HepG2 (cell line): ENCODE measurements at regions not wholly inside any gene's neighbourhood (a gene's known extent, or its start where the extent isn't known, plus 50 kb on each side); places are given as distances from the start of the nearest gene placed in this dataset.

ENCODE experiments used
- ATAC-seq: fragments of 200-7000 bp; cut with Tn5 transposase; 3 replicates; pipeline ENCODE4 v1.9.1; 2020; ENCODE audit warnings: mild to moderate bottlenecking, moderate library complexity
- BruUV-seq: library from RNA; stranded (reverse); fragments of 400-500 nt; replicated peaks from 2 replicates; lab custom pipeline; 2021; lab: Mats Ljungman, UMichigan
- CTCF ChIA-PET: fragments of 300-600 bp; formaldehyde crosslinking; extraction: SDS; loops from one replicate; lab custom pipeline; 2021; ENCODE audit warnings: low total read pairs, inconsistent platforms, low intra/inter-chr PET ratio; lab: Yijun Ruan, JAX
- POLR2A ChIA-PET: fragments of 350-600 bp; sonication (Branson Sonifier 250); formaldehyde crosslinking; loops from one replicate; lab custom pipeline; 2020; ENCODE audit warnings: antibody characterized with exemption, inconsistent platforms; lab: Yijun Ruan, JAX
- DNase-seq: peaks from one replicate; pipeline ENCODE4 v3.0.0-alpha.2; 2015; ENCODE audit warnings: low spot score
- FAIRE-seq: peaks from 3 replicates; lab custom pipeline; 2011; peaks lifted over from hg19 to GRCh38; lab: Jason Lieb, UNC
- H2AFZ ChIP-seq: one replicate; pipeline ENCODE4 v1.6.1; 2011; ENCODE audit warnings: low read length, inconsistent platforms
- H3K27ac ChIP-seq: fragments of 300-600 bp; 3 replicates; pipeline ENCODE4 v1.8.0; 2011; ENCODE audit warnings: mixed run types, mild to moderate bottlenecking, mixed read lengths, low read length, inconsistent platforms; ENCODE audit not compliant: insufficient read depth; ENCODE audit errors: extremely low read length
- H3K27me3 ChIP-seq, 2 experiments: fragments of 200-600 bp in 1 of 2; 2 replicates in 1 of 2; 3 replicates in 1 of 2; pipeline versions ENCODE4 v1.6.0 to v1.8.0; 2011; ENCODE audit warnings: low read length in 2 of 2, mild to moderate bottlenecking in 2 of 2, moderate library complexity in 2 of 2, inconsistent platforms in 1 of 2; ENCODE audit not compliant: insufficient read depth in 2 of 2, control insufficient read depth in 1 of 2
- H3K36me3 ChIP-seq, 2 experiments: fragments of 200-600 bp in 1 of 2; replicated peaks in 1 of 2; 2 replicates in 1 of 2; 3 replicates in 1 of 2; pipeline versions ENCODE4 v1.5.1 to v1.8.0; 2011; ENCODE audit warnings: low read length in 2 of 2, inconsistent platforms in 1 of 2; ENCODE audit not compliant: insufficient read depth in 2 of 2, control insufficient read depth in 1 of 2
- H3K4me1 ChIP-seq: 2 replicates; pipeline ENCODE4 v1.5.1; 2012; ENCODE audit warnings: low read length, inconsistent platforms; ENCODE audit not compliant: insufficient read depth
- H3K4me2 ChIP-seq: 2 replicates; pipeline ENCODE4 v1.6.0; 2011; ENCODE audit warnings: low read depth, low read length, inconsistent platforms
- H3K4me3 ChIP-seq, 3 experiments: fragments of 200-600 bp in 1 of 3; sonication (generic), shearing (Covaris generic) in 1 of 3; replicated peaks in 1 of 3; 2 replicates each; pipeline ENCODE4 v1.5.1; 2011 to 2016; ENCODE audit warnings: low read length in 3 of 3, inconsistent platforms in 2 of 3, low read depth in 2 of 3, mild to moderate bottlenecking in 2 of 3, control low read depth in 1 of 3, mixed read lengths in 1 of 3; ENCODE audit not compliant: insufficient read depth in 1 of 3
- H3K79me2 ChIP-seq: one replicate; pipeline ENCODE4 v1.6.1; 2011; ENCODE audit warnings: low read length, inconsistent platforms; ENCODE audit not compliant: insufficient read depth
- H3K9ac ChIP-seq: 2 replicates; pipeline ENCODE4 v1.6.0; 2011; ENCODE audit warnings: mild to moderate bottlenecking, low read depth, low read length, inconsistent platforms; ENCODE audit not compliant: insufficient read depth
- H3K9me3 ChIP-seq: 2 replicates; pipeline ENCODE4 v1.5.1; 2012; ENCODE audit warnings: mild to moderate bottlenecking, low read length
- H4K20me1 ChIP-seq: 2 replicates; pipeline ENCODE4 v1.6.0; 2011; ENCODE audit warnings: inconsistent platforms, mild to moderate bottlenecking, low read length, moderate library complexity; ENCODE audit not compliant: insufficient read depth
- CAMTA2 ChIP-seq: sonication (generic); formaldehyde crosslinking; IDR thresholded peaks from 2 replicates; pipeline ENCODE4 v1.4.0; 2020; ENCODE audit warnings: mild to moderate bottlenecking, missing genetic modification reagents, borderline replicate concordance
- CC2D1A ChIP-seq: sonication (generic); formaldehyde crosslinking; IDR thresholded peaks from 2 replicates; pipeline ENCODE4 v1.8.1; 2023; ENCODE audit warnings: mild to moderate bottlenecking, missing genetic modification reagents
- CENPT ChIP-seq: sonication (generic); formaldehyde crosslinking; IDR thresholded peaks from 2 replicates; pipeline ENCODE4 v1.8.0; 2022; ENCODE audit warnings: low read depth, mild to moderate bottlenecking, moderate library complexity, missing genetic modification reagents
- IRF2 ChIP-seq: IDR thresholded peaks from 2 replicates; pipeline ENCODE4 v1.6.1; 2018; ENCODE audit warnings: missing genetic modification reagents, missing compliant biosample characterization
- MIER2 ChIP-seq: IDR thresholded peaks from 2 replicates; pipeline ENCODE4 v1.6.1; 2016; ENCODE audit warnings: missing biosample characterization, missing genetic modification reagents
- RELA ChIP-seq: sonication (generic); formaldehyde crosslinking; IDR thresholded peaks from 2 replicates; pipeline ENCODE4 v1.4.0; 2020; ENCODE audit warnings: missing genetic modification reagents
- SMYD3 ChIP-seq: sonication (generic); formaldehyde crosslinking; IDR thresholded peaks from 2 replicates; pipeline ENCODE4 v1.8.1; 2023; ENCODE audit warnings: mild to moderate bottlenecking, missing genetic modification reagents
- SP4 ChIP-seq: sonication (generic); formaldehyde crosslinking; IDR thresholded peaks from 2 replicates; pipeline ENCODE4 v1.8.1; 2023; ENCODE audit warnings: mild to moderate bottlenecking, missing genetic modification reagents
- THAP11 ChIP-seq: IDR thresholded peaks from 2 replicates; pipeline ENCODE4 v1.6.1; 2016; ENCODE audit warnings: missing biosample characterization, missing genetic modification reagents
- YEATS2 ChIP-seq: sonication (generic); formaldehyde crosslinking; IDR thresholded peaks from 2 replicates; pipeline ENCODE4 v1.4.0; 2020; ENCODE audit warnings: missing genetic modification reagents, borderline replicate concordance
- ZKSCAN5 ChIP-seq: sonication (generic); formaldehyde crosslinking; IDR thresholded peaks from 2 replicates; pipeline ENCODE4 v1.5.1; 2020; ENCODE audit warnings: mild to moderate bottlenecking, missing genetic modification reagents
- ZNF350 ChIP-seq: sonication (generic); formaldehyde crosslinking; IDR thresholded peaks from 2 replicates; pipeline ENCODE4 v1.4.0; 2020; ENCODE audit warnings: mild to moderate bottlenecking, low read depth, missing genetic modification reagents, borderline replicate concordance
- ZNF777 ChIP-seq: sonication (generic); formaldehyde crosslinking; IDR thresholded peaks from 2 replicates; pipeline ENCODE4 v1.4.0; 2020; ENCODE audit warnings: missing genetic modification reagents
- ZNF841 ChIP-seq: sonication (generic); formaldehyde crosslinking; IDR thresholded peaks from 2 replicates; pipeline ENCODE4 v1.8.1; 2023; ENCODE audit warnings: missing genetic modification reagents, borderline replicate concordance
- WGBS: methylation state at CpG from one replicate; pipeline ENCODE4 v1.1.6; 2017; ENCODE audit warnings: low lambda C conversion rate; 5-methylcytosine and 5-hydroxymethylcytosine counted together
- in situ Hi-C: cut with HindIII; loops from 2 replicates; pipeline ENCODE4 v1.10.0; 2017; ENCODE audit warnings: low pct_unique_long_range_greater_than_20kb; ENCODE audit not compliant: extremely low pct_ligation_motif_present
- intact Hi-C: fragments of 100-400 bp; cut with micrococcal nuclease; formaldehyde crosslinking; loops from one replicate; pipeline ENCODE4 v1.10.0; 2022; ENCODE audit not compliant: unreplicated experiment
- TF ChIP-seq, protein P1 (sequence below): sonication (generic); formaldehyde crosslinking; IDR thresholded peaks from 2 replicates; pipeline ENCODE4 v1.5.0; 2020; ENCODE audit warnings: mild to moderate bottlenecking, missing genetic modification reagents
- TF ChIP-seq, protein P2 (sequence below): sonication (generic); formaldehyde crosslinking; IDR thresholded peaks from 2 replicates; pipeline ENCODE4 v1.4.0; 2020; ENCODE audit warnings: missing genetic modification reagents

DNA sequence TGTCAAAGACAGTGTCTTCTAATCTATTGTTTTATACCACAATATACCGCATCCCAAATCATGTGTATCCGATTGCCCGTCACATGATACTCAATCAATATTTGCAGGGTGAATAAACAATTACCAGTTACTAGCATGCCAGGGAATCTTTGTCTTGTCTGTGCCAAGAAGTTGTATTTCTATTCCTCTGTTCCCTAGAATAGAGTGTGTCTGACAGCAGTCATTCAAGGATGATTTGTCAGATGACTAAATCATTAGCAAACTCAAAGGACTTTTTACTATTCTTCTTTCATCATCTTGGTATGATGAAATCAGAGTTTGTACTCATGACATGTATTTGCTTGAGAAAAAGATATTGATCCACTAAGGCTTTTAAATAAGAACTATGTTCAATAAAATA, 348.8 kb downstream of the HTR1A start:
- no peak overlapping the region for H3K4me2 ChIP-seq
- no peak overlapping the region for H3K4me3 ChIP-seq
- no peaks in the 10 kb centered on the region for H3K27me3 ChIP-seq
- DNase-seq (no peak), FAIRE-seq (no peak), ATAC-seq (no peak)
- intact Hi-C loops = loop anchor here (10.0 kb wide), 1 partner anchor 339 kb away; no protein-coding TSS in a partner anchor
- H2AFZ ChIP-seq = no peak overlapping the region
- no peak overlapping the region for H3K27ac ChIP-seq
- no peak overlapping the region for H3K9ac ChIP-seq
- TF ChIP-seq ZNF350 (CRISPR knock-in tag) (no peak), SP4 (no peak), MIER2 (CRISPR knock-in tag) (no peak), CAMTA2 (CRISPR knock-in tag) (no peak), CC2D1A (CRISPR knock-in tag) (no peak), ZKSCAN5 (CRISPR knock-in tag) (no peak), ZNF777 (CRISPR knock-in tag) (no peak), RELA (CRISPR knock-in tag) (no peak), ZNF841 (no peak), CENPT (CRISPR knock-in tag) (no peak), THAP11 (CRISPR knock-in tag) (no peak), SMYD3 (CRISPR knock-in tag) (no peak), YEATS2 (no peak), IRF2 (no peak)
- TF ChIP-seq, protein P1, sequence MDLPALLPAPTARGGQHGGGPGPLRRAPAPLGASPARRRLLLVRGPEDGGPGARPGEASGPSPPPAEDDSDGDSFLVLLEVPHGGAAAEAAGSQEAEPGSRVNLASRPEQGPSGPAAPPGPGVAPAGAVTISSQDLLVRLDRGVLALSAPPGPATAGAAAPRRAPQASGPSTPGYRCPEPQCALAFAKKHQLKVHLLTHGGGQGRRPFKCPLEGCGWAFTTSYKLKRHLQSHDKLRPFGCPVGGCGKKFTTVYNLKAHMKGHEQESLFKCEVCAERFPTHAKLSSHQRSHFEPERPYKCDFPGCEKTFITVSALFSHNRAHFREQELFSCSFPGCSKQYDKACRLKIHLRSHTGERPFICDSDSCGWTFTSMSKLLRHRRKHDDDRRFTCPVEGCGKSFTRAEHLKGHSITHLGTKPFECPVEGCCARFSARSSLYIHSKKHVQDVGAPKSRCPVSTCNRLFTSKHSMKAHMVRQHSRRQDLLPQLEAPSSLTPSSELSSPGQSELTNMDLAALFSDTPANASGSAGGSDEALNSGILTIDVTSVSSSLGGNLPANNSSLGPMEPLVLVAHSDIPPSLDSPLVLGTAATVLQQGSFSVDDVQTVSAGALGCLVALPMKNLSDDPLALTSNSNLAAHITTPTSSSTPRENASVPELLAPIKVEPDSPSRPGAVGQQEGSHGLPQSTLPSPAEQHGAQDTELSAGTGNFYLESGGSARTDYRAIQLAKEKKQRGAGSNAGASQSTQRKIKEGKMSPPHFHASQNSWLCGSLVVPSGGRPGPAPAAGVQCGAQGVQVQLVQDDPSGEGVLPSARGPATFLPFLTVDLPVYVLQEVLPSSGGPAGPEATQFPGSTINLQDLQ (CRISPR knock-in tag) = no peak
- TF ChIP-seq, protein P2, sequence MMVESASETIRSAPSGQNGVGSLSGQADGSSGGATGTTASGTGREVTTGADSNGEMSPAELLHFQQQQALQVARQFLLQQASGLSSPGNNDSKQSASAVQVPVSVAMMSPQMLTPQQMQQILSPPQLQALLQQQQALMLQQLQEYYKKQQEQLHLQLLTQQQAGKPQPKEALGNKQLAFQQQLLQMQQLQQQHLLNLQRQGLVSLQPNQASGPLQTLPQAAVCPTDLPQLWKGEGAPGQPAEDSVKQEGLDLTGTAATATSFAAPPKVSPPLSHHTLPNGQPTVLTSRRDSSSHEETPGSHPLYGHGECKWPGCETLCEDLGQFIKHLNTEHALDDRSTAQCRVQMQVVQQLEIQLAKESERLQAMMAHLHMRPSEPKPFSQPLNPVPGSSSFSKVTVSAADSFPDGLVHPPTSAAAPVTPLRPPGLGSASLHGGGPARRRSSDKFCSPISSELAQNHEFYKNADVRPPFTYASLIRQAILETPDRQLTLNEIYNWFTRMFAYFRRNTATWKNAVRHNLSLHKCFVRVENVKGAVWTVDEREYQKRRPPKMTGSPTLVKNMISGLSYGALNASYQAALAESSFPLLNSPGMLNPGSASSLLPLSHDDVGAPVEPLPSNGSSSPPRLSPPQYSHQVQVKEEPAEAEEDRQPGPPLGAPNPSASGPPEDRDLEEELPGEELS (CRISPR knock-in tag) = no peak
- POLR2A ChIA-PET = no interaction called here
- H3K36me3 ChIP-seq = no peaks in the 10 kb centered on the region
- no peaks in the 10 kb centered on the region for H3K79me2 ChIP-seq
- no TSS peak for BruUV-seq
- CTCF ChIA-PET = no interaction called here
- H4K20me1 ChIP-seq = no peaks in the 10 kb centered on the region
- no peaks in the 10 kb centered on the region for H3K4me1 ChIP-seq
- H3K9me3 ChIP-seq = peaks cover 48% of the 10 kb centered on the region
- in situ Hi-C loops = no loop called here
- 3% methylated on average over 3 of the region's 3 CpGs for WGBS
